Immature natural killer cell (primary cell): ENCODE measurements at regions not wholly inside any gene's neighbourhood (a gene's known extent, or its start where the extent isn't known, plus 50 kb on each side); places are given as distances from the start of the nearest gene placed in this dataset.

Experiments used
- DNase-seq, 3 donors: peaks; one replicate each; pipeline ENCODE4 v3.0.0; 2022; ENCODE audit warnings: mixed read lengths in 1 of 3
- H3K27ac Mint-ChIP-seq, 6 donors: one replicate each; pipeline ENCODE4 v1.8.0; 2020; ENCODE audit warnings: mixed read lengths in 6 of 6, mild to moderate bottlenecking in 5 of 6, inconsistent platforms in 4 of 6, moderate library complexity in 3 of 6
- H3K27me3 Mint-ChIP-seq, 3 donors: one replicate each; pipeline ENCODE4 v1.8.0; 2020 to 2021; ENCODE audit warnings: low read depth in 3 of 3, mild to moderate bottlenecking in 3 of 3, mixed read lengths in 3 of 3, moderate library complexity in 3 of 3, inconsistent platforms in 1 of 3
- H3K36me3 Mint-ChIP-seq, 3 donors: one replicate each; pipeline ENCODE4 v1.8.0; 2020; ENCODE audit warnings: mixed read lengths in 3 of 3, inconsistent platforms in 2 of 3, mild to moderate bottlenecking in 2 of 3
- H3K4me1 Mint-ChIP-seq, 2 donors: one replicate each; pipeline ENCODE4 v1.8.0; 2020; ENCODE audit warnings: inconsistent platforms in 2 of 2, mild to moderate bottlenecking in 2 of 2, mixed read lengths in 2 of 2, moderate library complexity in 1 of 2
- H3K4me3 Mint-ChIP-seq, 5 donors: one replicate each; pipeline ENCODE4 v1.8.0; 2020; ENCODE audit warnings: mild to moderate bottlenecking in 5 of 5, mixed read lengths in 5 of 5, inconsistent platforms in 3 of 5, moderate library complexity in 3 of 5
- H3K9me3 Mint-ChIP-seq, 6 donors: one replicate each; pipeline ENCODE4 v1.8.0; 2020; ENCODE audit warnings: mild to moderate bottlenecking in 6 of 6, mixed read lengths in 6 of 6, inconsistent platforms in 4 of 6, moderate library complexity in 3 of 6

DNA sequence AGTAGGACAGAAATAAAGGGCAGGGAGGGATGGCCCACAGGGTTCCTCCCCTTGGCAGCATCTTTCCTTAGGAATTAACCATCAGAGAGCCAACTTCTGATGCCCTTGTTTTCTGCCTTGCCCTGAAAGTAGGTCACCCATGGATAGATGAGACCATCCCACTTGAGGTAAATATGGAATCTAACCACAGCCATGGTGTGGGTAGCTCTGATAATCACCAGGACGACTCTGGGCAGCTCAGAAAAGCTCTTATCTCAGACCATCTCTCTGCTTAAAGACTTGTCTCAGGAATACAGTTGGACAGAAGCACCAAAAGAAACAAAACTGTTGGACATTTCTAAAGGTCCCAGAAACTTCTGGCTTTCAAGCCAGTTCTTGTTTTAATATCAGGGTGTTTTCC is 101.4 kb upstream of the CELF4 start:
- Mint-ChIP-seq H3K4me3 (no peak overlapping the region), H3K9me3 (peaks cover 0 to 7% (median 3%) of the 10 kb centered on the region in 6 donors), H3K36me3 (no peaks in the 10 kb centered on the region), H3K4me1 (no peaks in the 10 kb centered on the region), H3K27me3 (no peaks in the 10 kb centered on the region), H3K27ac (no peak overlapping the region)
- DNase-seq, result no peak

DNA sequence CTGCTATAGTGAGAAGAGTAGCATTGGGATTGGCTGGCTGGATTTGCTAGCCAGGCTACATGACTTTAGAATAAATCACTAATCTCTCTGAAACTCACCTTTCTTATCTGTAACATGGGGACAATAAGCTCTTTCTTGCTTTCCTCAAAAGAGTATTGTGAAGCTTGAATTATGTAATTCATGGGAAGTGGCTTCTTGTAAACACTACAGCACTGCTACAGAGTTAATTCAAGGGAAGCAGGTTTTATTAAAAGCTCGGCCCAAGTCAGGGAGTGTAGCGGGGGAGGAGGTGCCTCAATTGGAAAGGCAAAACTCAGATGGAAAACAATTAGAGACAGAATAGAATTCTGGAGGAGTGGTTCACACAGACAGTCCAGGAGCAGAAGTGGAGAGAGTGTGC is 100.9 kb upstream of the CELF4 start:
- H3K9me3 Mint-ChIP-seq, result peaks cover 0 to 7% (median 3%) of the 10 kb centered on the region in 6 donors
- no peak overlapping the region for H3K4me3 Mint-ChIP-seq
- H3K27me3 Mint-ChIP-seq, result no peaks in the 10 kb centered on the region
- no peaks in the 10 kb centered on the region for H3K4me1 Mint-ChIP-seq
- H3K36me3 Mint-ChIP-seq, result no peaks in the 10 kb centered on the region
- no peak for DNase-seq
- no peak overlapping the region for H3K27ac Mint-ChIP-seq

DNA sequence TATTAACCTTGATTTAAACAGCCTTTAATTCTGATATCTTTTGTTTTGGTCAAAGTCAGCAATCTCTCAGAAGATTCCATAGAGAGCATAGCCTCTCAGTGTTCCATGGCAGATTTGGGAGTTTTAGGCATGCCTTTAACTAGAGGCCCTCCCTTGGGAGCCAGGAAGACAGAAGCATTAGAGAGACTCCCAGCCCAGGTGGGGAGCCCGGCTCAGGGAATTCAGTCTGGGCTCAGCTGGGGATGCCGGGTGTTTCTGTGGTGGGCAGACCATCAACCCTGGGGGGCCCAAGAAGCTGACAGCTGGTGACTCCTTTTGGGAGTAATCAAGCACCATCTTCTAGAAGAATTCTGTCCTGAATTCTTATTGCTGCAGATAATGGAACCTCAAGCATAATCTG is 99.7 kb upstream of the CELF4 start:
- no peaks in the 10 kb centered on the region for H3K27me3 Mint-ChIP-seq

DNA sequence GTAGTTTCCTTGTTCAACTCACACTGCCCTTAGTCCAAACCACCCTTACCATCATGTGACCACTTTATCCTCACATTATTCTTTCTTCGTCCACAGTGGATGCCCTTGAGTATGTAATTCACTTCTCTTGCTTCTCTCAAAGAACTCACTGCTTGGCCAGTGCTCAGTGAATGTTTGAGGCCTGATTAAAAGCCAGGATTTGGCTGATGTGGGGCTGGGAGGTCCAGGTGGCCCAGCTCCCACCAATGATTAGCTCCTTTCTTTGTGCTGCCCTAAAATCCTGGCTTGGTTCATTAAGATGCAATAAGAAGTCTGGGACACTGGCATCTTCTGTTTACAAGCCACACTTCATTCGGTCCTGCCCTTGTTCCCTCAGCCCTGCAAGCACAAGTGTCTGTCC is 97.8 kb upstream of the CELF4 start:
- DNase-seq, result no peak
- Mint-ChIP-seq H3K36me3 (no peaks in the 10 kb centered on the region), H3K27ac (no peak overlapping the region), H3K4me1 (no peaks in the 10 kb centered on the region), H3K27me3 (no peaks in the 10 kb centered on the region), H3K9me3 (peaks cover 0 to 4% (median 1%) of the 10 kb centered on the region in 6 donors), H3K4me3 (no peak overlapping the region)

More for the DNA sequence above, 99.7 kb upstream of the CELF4 start:
- Mint-ChIP-seq H3K9me3 (peaks cover 0 to 4% (median 1%) of the 10 kb centered on the region in 6 donors), H3K36me3 (no peaks in the 10 kb centered on the region), H3K4me1 (no peaks in the 10 kb centered on the region), H3K4me3 (no peak overlapping the region), H3K27ac (no peak overlapping the region)
- DNase-seq, result no peak

DNA sequence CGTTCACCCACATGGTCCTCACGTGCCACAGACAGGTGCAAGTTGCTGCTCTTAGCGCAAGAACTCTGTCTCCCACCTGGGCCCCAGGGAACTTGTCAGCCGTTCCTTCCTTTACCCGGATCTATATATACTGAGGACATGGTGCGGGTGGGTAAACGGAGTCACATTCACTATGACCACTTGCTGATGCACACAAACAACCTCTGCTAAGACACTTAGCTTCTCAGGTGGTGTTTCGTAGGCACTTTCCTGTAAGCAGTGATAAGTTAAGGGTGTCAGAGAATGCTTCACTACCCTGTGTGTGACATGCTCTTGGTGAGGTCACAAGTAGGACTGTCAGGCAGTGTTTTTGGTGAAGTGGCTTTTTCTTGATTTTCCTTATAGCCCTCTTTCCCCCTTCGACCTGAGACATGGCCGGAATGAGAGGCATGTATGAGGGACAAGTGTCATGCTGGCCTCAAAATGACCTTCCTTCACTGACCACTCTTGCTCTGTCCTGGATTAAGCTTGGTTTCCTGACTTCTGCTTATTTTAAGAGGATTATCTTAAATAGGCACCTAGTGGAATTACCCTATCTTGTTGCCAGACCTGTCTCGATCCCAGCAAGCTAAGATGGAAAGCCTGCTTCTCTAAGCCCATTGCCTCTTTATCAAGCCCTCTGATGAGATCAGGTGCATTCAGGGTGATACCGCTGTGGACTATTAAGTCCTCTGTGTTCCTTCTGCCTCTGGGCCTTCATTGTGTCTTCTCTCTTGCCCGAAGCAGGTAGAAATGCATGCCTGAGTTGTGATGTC is 97.1 kb upstream of the CELF4 start:
- H3K4me3 Mint-ChIP-seq, result no peak overlapping the region
- H3K27ac Mint-ChIP-seq, result no peak overlapping the region
- H3K4me1 Mint-ChIP-seq, result no peaks in the 10 kb centered on the region
- H3K9me3 Mint-ChIP-seq, result peaks cover 0 to 8% (median 1%) of the 10 kb centered on the region in 6 donors
- H3K27me3 Mint-ChIP-seq, result no peaks in the 10 kb centered on the region
- no peak for DNase-seq
- H3K36me3 Mint-ChIP-seq, result no peaks in the 10 kb centered on the region

DNA sequence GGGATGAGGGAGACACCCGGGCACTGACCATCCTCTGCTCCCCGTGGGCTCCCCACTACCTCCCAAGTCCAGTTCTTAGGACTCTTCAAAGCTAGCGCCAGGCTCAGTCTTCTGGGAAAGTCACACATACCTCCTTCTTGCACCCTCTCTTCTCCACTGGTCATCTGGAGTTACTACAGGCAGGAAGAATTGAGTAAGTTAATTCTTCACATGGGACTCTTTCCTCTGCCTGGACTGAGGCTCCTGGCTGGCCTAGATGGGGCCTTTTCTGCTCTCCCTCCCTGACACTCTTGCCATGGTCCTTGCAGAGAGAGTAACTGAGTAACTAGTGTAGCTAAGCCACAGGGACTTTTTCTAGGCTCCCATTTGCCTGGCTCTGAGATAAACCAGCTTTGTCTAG is 96.5 kb upstream of the CELF4 start:
- no peaks in the 10 kb centered on the region for H3K36me3 Mint-ChIP-seq
- no peaks in the 10 kb centered on the region for H3K4me1 Mint-ChIP-seq
- H3K4me3 Mint-ChIP-seq, result no peak overlapping the region
- H3K9me3 Mint-ChIP-seq, result peaks cover 0 to 8% (median 1%) of the 10 kb centered on the region in 6 donors
- no peak overlapping the region for H3K27ac Mint-ChIP-seq
- DNase-seq, result no peak
- H3K27me3 Mint-ChIP-seq, result no peaks in the 10 kb centered on the region

DNA sequence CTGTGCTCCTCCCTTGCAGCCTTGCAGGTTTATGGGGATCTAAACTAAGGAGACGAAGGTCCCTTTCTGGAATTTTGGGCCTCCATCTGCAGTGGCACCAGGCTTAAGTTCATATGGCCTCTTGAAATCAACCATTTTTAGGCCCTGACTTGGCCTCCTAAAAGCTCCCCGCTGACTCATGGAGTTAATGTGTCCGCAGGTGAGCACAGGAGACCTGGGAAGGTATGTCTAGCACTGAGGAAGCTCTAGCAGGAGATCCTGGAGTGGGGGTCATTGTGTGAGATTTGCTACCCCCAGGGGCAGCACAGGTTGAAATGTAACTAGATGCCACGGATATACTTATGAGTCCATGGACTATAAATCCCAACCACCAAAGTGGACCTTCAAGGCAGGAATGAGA is 95.9 kb upstream of the CELF4 start:
- Mint-ChIP-seq H3K36me3 (no peaks in the 10 kb centered on the region), H3K4me3 (no peak overlapping the region), H3K27me3 (no peaks in the 10 kb centered on the region), H3K27ac (no peak overlapping the region), H3K4me1 (no peaks in the 10 kb centered on the region), H3K9me3 (peaks cover 0 to 8% (median 1%) of the 10 kb centered on the region in 6 donors)
- no peak for DNase-seq

DNA sequence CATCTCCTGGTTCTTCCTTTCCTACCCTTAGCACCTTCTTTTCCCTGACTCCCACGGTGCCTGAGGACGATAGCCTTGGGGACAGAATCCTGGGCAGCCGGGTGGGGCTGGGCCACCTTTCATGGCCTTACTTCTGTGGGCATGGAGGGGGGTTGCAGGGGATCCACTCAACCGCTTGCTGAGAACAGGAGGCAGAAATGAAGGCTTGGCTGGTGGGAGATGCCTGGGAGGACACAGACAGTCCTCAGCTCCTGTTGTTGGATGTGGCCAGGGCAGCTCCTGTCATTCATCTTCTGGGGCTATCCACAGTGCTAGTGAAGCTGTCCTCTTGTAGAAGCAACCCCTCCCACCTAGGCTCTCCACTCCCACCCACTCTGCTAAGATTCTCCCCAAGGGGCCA is 95.5 kb upstream of the CELF4 start:
- H3K9me3 Mint-ChIP-seq, result peaks cover 0 to 8% (median 2%) of the 10 kb centered on the region in 6 donors
- no peak for DNase-seq
- no peak overlapping the region for H3K27ac Mint-ChIP-seq
- H3K36me3 Mint-ChIP-seq, result no peaks in the 10 kb centered on the region
- H3K4me3 Mint-ChIP-seq, result no peak overlapping the region
- no peaks in the 10 kb centered on the region for H3K4me1 Mint-ChIP-seq
- no peaks in the 10 kb centered on the region for H3K27me3 Mint-ChIP-seq

DNA sequence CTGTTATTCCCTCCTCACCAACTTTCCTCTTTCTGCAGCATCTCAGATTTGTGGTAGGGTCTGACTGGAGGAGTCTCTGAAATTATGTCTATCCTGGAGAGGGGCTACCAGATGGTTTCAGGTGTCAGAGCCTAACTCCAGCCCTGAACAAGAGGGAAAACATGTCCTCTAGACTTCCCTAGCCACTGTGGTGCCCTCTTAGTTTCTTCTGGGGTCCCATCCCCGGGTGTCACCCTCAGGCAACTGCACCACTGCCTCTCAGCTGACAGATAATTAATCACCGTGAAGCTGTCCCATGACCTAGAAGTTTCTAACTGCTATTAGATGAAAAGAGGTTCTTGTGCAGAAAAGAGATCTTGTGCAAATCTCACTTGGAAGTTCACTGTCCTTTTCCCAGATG is 95.1 kb upstream of the CELF4 start:
- no peaks in the 10 kb centered on the region for H3K4me1 Mint-ChIP-seq
- H3K27ac Mint-ChIP-seq, result no peak overlapping the region
- H3K9me3 Mint-ChIP-seq, result peaks cover 0 to 8% (median 3%) of the 10 kb centered on the region in 6 donors
- no peak for DNase-seq
- no peak overlapping the region for H3K4me3 Mint-ChIP-seq
- H3K27me3 Mint-ChIP-seq, result no peaks in the 10 kb centered on the region
- H3K36me3 Mint-ChIP-seq, result no peaks in the 10 kb centered on the region

DNA sequence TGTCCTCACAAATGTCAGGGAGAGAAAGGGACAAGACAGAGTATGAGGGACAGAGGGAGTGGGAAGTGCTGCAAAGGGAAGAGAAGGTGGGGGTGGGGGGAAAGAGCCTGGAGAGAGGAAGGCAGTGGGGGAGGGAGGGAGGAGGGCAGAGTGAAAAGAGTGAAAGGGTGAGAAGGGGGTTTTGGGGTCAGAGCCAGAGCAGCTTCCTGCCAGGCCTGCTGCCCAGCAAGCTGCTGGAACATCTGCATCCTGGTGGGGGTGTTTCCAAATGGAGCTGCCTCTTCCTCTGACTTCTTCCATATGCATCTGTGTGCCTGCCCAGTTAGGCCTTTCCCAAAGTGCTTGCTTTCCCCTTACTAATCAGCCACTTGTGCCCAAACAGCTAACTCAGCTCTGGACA is 94.3 kb upstream of the CELF4 start:
- H3K27me3 Mint-ChIP-seq, result no peaks in the 10 kb centered on the region
- H3K27ac Mint-ChIP-seq, result no peak overlapping the region
- DNase-seq, result no peak
- H3K4me3 Mint-ChIP-seq, result no peak overlapping the region
- H3K9me3 Mint-ChIP-seq, result peaks cover 0 to 11% (median 3%) of the 10 kb centered on the region in 6 donors
- H3K36me3 Mint-ChIP-seq, result no peaks in the 10 kb centered on the region
- no peaks in the 10 kb centered on the region for H3K4me1 Mint-ChIP-seq

DNA sequence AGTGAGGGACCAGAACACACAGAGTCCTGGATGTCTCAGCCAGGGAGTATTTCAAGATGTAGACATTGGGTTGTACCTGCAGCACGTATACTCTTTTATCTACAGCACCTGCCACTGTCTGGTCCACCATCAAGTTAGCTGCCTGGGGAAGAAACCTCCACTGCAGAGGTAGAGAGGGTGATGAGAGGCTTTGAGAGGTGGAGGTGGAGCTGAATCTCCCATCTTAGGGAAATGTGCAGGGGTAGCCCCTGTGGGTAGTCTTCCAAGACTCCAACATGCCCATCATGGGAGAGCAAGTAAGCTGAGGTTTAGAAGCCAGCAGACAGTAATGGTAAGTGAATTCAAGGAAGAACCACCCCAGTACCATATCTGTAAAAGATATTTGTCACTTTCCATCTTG is 93.3 kb upstream of the CELF4 start:
- Mint-ChIP-seq H3K4me3 (no peak overlapping the region), H3K27ac (no peak overlapping the region), H3K36me3 (no peaks in the 10 kb centered on the region), H3K27me3 (no peaks in the 10 kb centered on the region), H3K4me1 (no peaks in the 10 kb centered on the region), H3K9me3 (peaks cover 0 to 11% (median 4%) of the 10 kb centered on the region in 6 donors)
- DNase-seq, result no peak

DNA sequence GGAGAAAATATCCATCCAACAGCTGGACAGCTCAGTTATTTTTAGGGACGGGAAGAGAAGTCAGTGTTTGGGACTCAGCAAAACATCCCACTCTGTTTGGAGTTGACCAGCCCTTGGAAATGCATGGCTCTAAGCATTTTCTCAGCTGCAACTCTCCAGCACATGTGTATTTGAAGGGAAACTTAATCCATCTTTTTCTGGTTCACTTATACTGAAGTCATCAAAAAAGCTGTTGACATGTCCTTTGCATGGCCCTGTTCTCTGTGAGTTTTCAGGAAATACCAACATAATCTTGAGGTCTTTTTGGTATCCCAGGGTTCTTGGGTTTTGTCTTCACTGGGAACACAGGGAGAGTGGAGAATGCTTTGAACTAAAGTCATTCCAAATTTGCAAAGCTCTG is 91.9 kb upstream of the CELF4 start:
- H3K4me1 Mint-ChIP-seq, result no peaks in the 10 kb centered on the region
- H3K27me3 Mint-ChIP-seq, result no peaks in the 10 kb centered on the region
- H3K4me3 Mint-ChIP-seq, result no peak overlapping the region
- H3K9me3 Mint-ChIP-seq, result peaks cover 0 to 16% (median 4%) of the 10 kb centered on the region in 6 donors
- DNase-seq, result no peak
- H3K36me3 Mint-ChIP-seq, result no peaks in the 10 kb centered on the region
- H3K27ac Mint-ChIP-seq, result no peak overlapping the region

DNA sequence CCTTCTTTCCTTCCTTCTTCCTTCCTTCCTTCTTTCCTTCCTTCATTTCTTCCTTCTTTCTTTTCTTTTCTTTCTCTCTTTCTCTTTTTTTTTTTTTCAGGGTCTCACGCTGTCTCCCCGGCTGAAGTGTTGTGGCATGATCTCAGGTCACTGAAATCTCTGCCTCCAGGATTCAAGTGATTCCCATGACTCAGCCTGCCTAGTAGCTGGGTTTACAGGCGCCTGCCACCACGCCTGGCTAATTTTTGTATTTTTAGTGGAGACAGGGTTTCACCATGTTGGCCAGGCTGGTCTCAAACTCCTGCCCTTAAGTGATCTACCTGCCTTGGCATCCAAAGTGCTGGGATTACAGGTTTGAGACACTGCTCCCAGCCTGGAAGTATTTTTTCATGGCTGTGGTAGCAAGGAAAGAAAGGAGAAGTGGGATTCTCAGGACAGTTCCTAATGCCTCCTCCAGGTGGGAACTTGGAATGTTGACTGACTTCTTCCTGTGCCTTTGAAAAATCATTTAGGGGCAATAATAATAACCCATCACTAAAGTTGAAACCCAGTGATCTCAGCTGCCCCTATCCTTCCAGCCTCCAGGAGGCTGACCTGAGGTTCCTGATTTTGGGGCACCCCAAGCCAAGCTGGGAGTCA is 89.3 kb upstream of the CELF4 start:
- Mint-ChIP-seq H3K36me3 (no peaks in the 10 kb centered on the region), H3K27me3 (no peaks in the 10 kb centered on the region), H3K4me3 (no peak overlapping the region), H3K9me3 (peaks cover 0 to 21% (median 6%) of the 10 kb centered on the region in 6 donors), H3K27ac (no peak overlapping the region), H3K4me1 (no peaks in the 10 kb centered on the region)
- no peak for DNase-seq

DNA sequence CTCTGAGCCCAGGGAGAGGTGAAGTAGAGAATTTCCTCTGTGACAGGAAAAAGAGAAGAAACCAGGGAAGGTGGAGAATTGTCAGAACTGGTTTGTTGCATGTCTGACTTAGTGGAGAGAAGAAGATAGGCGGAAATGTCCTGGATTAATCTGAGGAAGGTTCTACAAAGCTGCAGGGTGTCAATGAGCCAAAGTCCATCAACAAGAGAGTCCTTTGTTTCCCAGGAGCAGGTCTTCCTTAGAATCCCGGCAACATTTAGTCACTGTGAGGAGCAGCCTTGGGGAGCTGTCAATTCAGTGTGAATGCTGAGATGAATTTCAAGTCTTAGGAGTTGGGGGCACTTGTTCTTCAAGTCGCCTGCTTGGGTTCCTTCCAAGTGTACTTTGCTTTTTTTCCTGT is 88.4 kb upstream of the CELF4 start:
- Mint-ChIP-seq H3K4me3 (no peak overlapping the region), H3K27me3 (peaks cover 0 to 1% (median 0%) of the 10 kb centered on the region in 3 donors), H3K9me3 (peaks cover 5 to 26% (median 12%) of the 10 kb centered on the region in 6 donors), H3K4me1 (no peaks in the 10 kb centered on the region), H3K36me3 (no peaks in the 10 kb centered on the region), H3K27ac (no peak overlapping the region)
- DNase-seq, result no peak

DNA sequence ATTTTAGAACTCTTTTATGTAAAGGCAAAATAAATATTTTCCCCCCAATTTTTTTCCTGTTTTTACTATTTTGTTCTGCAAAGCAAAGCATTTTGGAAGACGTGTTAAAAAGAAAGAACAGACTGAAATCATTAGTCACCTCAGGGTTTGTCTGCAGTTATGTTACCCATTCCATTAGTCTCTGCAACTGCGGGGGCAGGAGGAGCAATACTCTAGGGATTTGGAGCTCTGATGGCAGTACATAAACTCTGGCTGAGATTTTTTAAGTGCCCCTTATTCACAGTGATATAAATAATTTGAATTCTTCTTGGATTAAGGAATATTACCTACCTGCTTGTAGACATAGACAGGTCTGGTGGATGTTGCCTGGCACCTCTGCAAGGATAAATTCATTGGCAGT is 88.0 kb upstream of the CELF4 start:
- peaks cover 0 to 1% (median 0%) of the 10 kb centered on the region in 3 donors for H3K27me3 Mint-ChIP-seq
- H3K36me3 Mint-ChIP-seq, result no peaks in the 10 kb centered on the region
- H3K4me3 Mint-ChIP-seq, result no peak overlapping the region
- no peaks in the 10 kb centered on the region for H3K4me1 Mint-ChIP-seq
- peaks cover 5 to 30% (median 13%) of the 10 kb centered on the region in 6 donors for H3K9me3 Mint-ChIP-seq
- H3K27ac Mint-ChIP-seq, result no peak overlapping the region
- DNase-seq, result no peak
